HCT116 (cell line): ENCODE measurements at regions not wholly inside any gene's neighbourhood (a gene's known extent, or its start where the extent isn't known, plus 50 kb on each side); places are given as distances from the start of the nearest gene placed in this dataset.

Experiments used
- ATAC-seq: fragments of 200-7000 bp; cut with Tn5 transposase; 2 replicates; pipeline ENCODE4 v1.9.1; 2020; ENCODE audit warnings: mild to moderate bottlenecking, moderate library complexity
- BruUV-seq: library from RNA; stranded (reverse); fragments of 400-500 nt; replicated peaks from 2 replicates; lab custom pipeline; 2021; lab: Mats Ljungman, UMichigan
- CTCF ChIA-PET: fragments of 300-600 bp; sonication (Branson Sonifier 250); formaldehyde crosslinking; loops from one replicate; lab custom pipeline; 2021; ENCODE audit warnings: antibody characterized with exemption; lab: Charles Lee
- POLR2A ChIA-PET: fragments of 300-600, 350-600 bp; sonication (Branson Sonifier 250); formaldehyde crosslinking; loops from one replicate; lab custom pipeline; 2021; ENCODE audit warnings: antibody characterized with exemption; lab: Charles Lee
- RAD21 ChIA-PET, 2 experiments: fragments of 300-600 bp; sonication (Branson Sonifier 250); formaldehyde crosslinking; loops; one replicate each; lab custom pipeline; 2023; ENCODE audit warnings: low total read pairs in 2 of 2; ENCODE audit not compliant: uncharacterized antibody in 2 of 2, unreplicated experiment in 2 of 2, low non-redundant PET in 1 of 2; lab: Charles Lee
- DNase-seq: peaks from one replicate; pipeline ENCODE4 v3.0.0-alpha.2; 2010; ENCODE audit warnings: low read depth, low spot score
- H2AFZ ChIP-seq: fragments of 200-600 bp; shearing (Covaris generic), sonication (generic); 2 replicates; pipeline ENCODE4 v1.6.1; 2017; ENCODE audit warnings: low read depth, mixed run types, mixed read lengths, antibody characterized with exemption, low read length; ENCODE audit not compliant: poor library complexity, severe bottlenecking
- H3K27ac ChIP-seq: 2 replicates; pipeline ENCODE4 v1.5.1; 2012; ENCODE audit warnings: low read depth, low read length
- H3K27me3 ChIP-seq: fragments of 200-600 bp; sonication (generic); 2 replicates; pipeline ENCODE4 v1.6.1; 2016; ENCODE audit warnings: mixed run types, low read length, mixed read lengths; ENCODE audit not compliant: insufficient read depth
- H3K36me3 ChIP-seq, 2 experiments: fragments of 200-500 bp in 1 of 2; fragments of 200-600 bp in 1 of 2; sonication (Bioruptor generic) in 1 of 2; sonication (generic) in 1 of 2; 2 replicates each; pipeline versions ENCODE4 v1.5.1 to v1.6.1; 2014 to 2016; ENCODE audit warnings: low read length in 2 of 2, inconsistent platforms in 1 of 2, mixed read lengths in 1 of 2, mixed run types in 1 of 2; ENCODE audit not compliant: insufficient read depth in 2 of 2, control insufficient read depth in 1 of 2
- H3K4me1 ChIP-seq, 2 experiments: fragments of 200-600 bp in 1 of 2; sonication (generic) in 1 of 2; 2 replicates each; pipeline versions ENCODE4 v1.5.1 to v1.6.1; 2012 to 2017; ENCODE audit warnings: low read length in 2 of 2, inconsistent platforms in 1 of 2, mild to moderate bottlenecking in 1 of 2, mixed read lengths in 1 of 2, mixed run types in 1 of 2, moderate library complexity in 1 of 2; ENCODE audit not compliant: insufficient read depth in 2 of 2, control insufficient read depth in 1 of 2
- H3K4me2 ChIP-seq: fragments of 200-600 bp; sonication (generic); 2 replicates; pipeline ENCODE4 v1.6.1; 2017; ENCODE audit warnings: mixed run types, low read length, mixed read lengths
- H3K4me3 ChIP-seq, 2 experiments: fragments of 200-600 bp in 1 of 2; sonication (generic) in 1 of 2; replicated peaks in 1 of 2; 2 replicates each; pipeline ENCODE4 v1.5.1; 2011 to 2016; ENCODE audit warnings: low read length in 2 of 2, control low read depth in 1 of 2, low read depth in 1 of 2, mild to moderate bottlenecking in 1 of 2, mixed read lengths in 1 of 2, mixed run types in 1 of 2
- H3K79me2 ChIP-seq: fragments of 200-600 bp; sonication (generic); 2 replicates; pipeline ENCODE4 v1.6.1; 2017; ENCODE audit warnings: mild to moderate bottlenecking, mixed run types, low read length, moderate library complexity, mixed read lengths; ENCODE audit not compliant: insufficient read depth
- H3K9ac ChIP-seq: fragments of 200-600 bp; sonication (generic); 2 replicates; pipeline ENCODE4 v1.6.1; 2016; ENCODE audit warnings: low read length, mixed read lengths
- H3K9me2 ChIP-seq: fragments of 200-600 bp; sonication (generic), shearing (Covaris generic); 2 replicates; pipeline ENCODE4 v1.6.1; 2017; ENCODE audit warnings: mixed run types, mild to moderate bottlenecking, moderate library complexity; ENCODE audit not compliant: insufficient read depth
- H3K9me3 ChIP-seq, 2 experiments: fragments of 200-500 bp in 1 of 2; fragments of 200-600 bp in 1 of 2; sonication (Bioruptor generic) in 1 of 2; sonication (generic) in 1 of 2; 2 replicates each; pipeline ENCODE4 v1.6.1; 2014 to 2017; ENCODE audit warnings: low read length in 2 of 2, mixed read lengths in 2 of 2, inconsistent platforms in 1 of 2, low read depth in 1 of 2, mild to moderate bottlenecking in 1 of 2, mixed run types in 1 of 2, moderate library complexity in 1 of 2; ENCODE audit not compliant: control insufficient read depth in 1 of 2, insufficient read depth in 1 of 2
- H4K20me1 ChIP-seq: fragments of 200-600 bp; sonication (generic), shearing (Covaris generic); 2 replicates; pipeline ENCODE4 v1.6.1; 2017; ENCODE audit warnings: mixed run types, mild to moderate bottlenecking, moderate library complexity; ENCODE audit not compliant: insufficient read depth
- ATF3 ChIP-seq: IDR thresholded peaks from 2 replicates; pipeline ENCODE4 v1.6.1; 2012
- CBX3 ChIP-seq: IDR thresholded peaks from 2 replicates; pipeline ENCODE4 v1.6.1; 2012; ENCODE audit warnings: low read depth
- CEBPB ChIP-seq: IDR thresholded peaks from 2 replicates; pipeline ENCODE4 v1.6.1; 2012; ENCODE audit warnings: low read depth
- CTCF ChIP-seq, 3 experiments: fragments of 200-600 bp in 1 of 3; sonication (generic) in 1 of 3; IDR thresholded peaks in 2 of 3; conservative IDR thresholded peaks in 1 of 3; 2 replicates each; pipeline ENCODE4 v1.5.1; 2012 to 2017; ENCODE audit warnings: low read depth in 2 of 3, low read length in 2 of 3, antibody characterized with exemption in 1 of 3, borderline replicate concordance in 1 of 3, control low read depth in 1 of 3, mild to moderate bottlenecking in 1 of 3, mixed read lengths in 1 of 3, mixed run types in 1 of 3, moderate library complexity in 1 of 3; ENCODE audit not compliant: insufficient read depth in 1 of 3
- EGR1 ChIP-seq: IDR thresholded peaks from 2 replicates; pipeline ENCODE4 v1.6.1; 2012; ENCODE audit warnings: low read depth
- ELF1 ChIP-seq: IDR thresholded peaks from 2 replicates; pipeline ENCODE4 v1.6.1; 2012; ENCODE audit warnings: low read depth, borderline replicate concordance
- EZH2 ChIP-seq: fragments of 200-600 bp; sonication (generic); IDR thresholded peaks from 2 replicates; pipeline ENCODE4 v1.6.1; 2017; ENCODE audit warnings: antibody characterized with exemption, mixed run types
- FOSL1 ChIP-seq: IDR thresholded peaks from 2 replicates; pipeline ENCODE4 v1.6.1; 2012; ENCODE audit warnings: low read depth
- JUND ChIP-seq: IDR thresholded peaks from 2 replicates; pipeline ENCODE4 v1.6.1; 2012
- MAX ChIP-seq: IDR thresholded peaks from 2 replicates; pipeline ENCODE4 v1.6.1; 2012
- POLR2AphosphoS5 ChIP-seq: IDR thresholded peaks from 2 replicates; pipeline ENCODE4 v1.6.1; 2011; ENCODE audit warnings: mild to moderate bottlenecking, low read depth, low read length, moderate library complexity
- RAD21 ChIP-seq: IDR thresholded peaks from 2 replicates; pipeline ENCODE4 v1.6.1; 2012; ENCODE audit warnings: low read depth, mild to moderate bottlenecking
- SIN3A ChIP-seq: IDR thresholded peaks from 2 replicates; pipeline ENCODE4 v1.6.1; 2012; ENCODE audit warnings: low read depth
- SP1 ChIP-seq: IDR thresholded peaks from 2 replicates; pipeline ENCODE4 v1.6.1; 2012; ENCODE audit warnings: low read depth
- SRF ChIP-seq: IDR thresholded peaks from 2 replicates; pipeline ENCODE4 v1.6.1; 2012; ENCODE audit warnings: low read depth
- TCF7L2 ChIP-seq: IDR thresholded peaks from 2 replicates; pipeline ENCODE4 v1.7.0; 2011; ENCODE audit warnings: borderline replicate concordance, inconsistent platforms; ENCODE audit not compliant: insufficient read depth, insufficient read length; ENCODE audit errors: extremely low read depth
- YY1 ChIP-seq: IDR thresholded peaks from 2 replicates; pipeline ENCODE4 v1.6.1; 2011; ENCODE audit warnings: low read length, low read depth, moderate library complexity, mild to moderate bottlenecking; ENCODE audit not compliant: insufficient replicate concordance; ENCODE audit errors: extremely low read depth
- ZBTB33 ChIP-seq: IDR thresholded peaks from 2 replicates; pipeline ENCODE4 v1.6.1; 2011; ENCODE audit warnings: mild to moderate bottlenecking, low read length, moderate library complexity; ENCODE audit not compliant: insufficient replicate concordance; ENCODE audit errors: extremely low read depth
- ZNF274 ChIP-seq: fragments of 200-500 bp; sonication (Bioruptor generic); IDR thresholded peaks from 2 replicates; pipeline ENCODE4 v1.6.1; 2014; ENCODE audit warnings: mild to moderate bottlenecking, low read depth, low read length, inconsistent platforms
- intact Hi-C: fragments of 100-400 bp; cut with micrococcal nuclease; formaldehyde crosslinking; loops from 2 replicates; pipeline ENCODE4 v1.10.0; 2022

GRCh38 chr7:22890773-22891172 is 68.1 kb upstream of the TOMM7 start:
- no peaks in the 10 kb centered on the region for H3K9me3 ChIP-seq
- no peak overlapping the region for H3K9ac ChIP-seq
- ChIA-PET CTCF (no interaction called here), RAD21 (no interaction called here), POLR2A (no interaction called here)
- H2AFZ ChIP-seq: no peak overlapping the region
- no peaks in the 10 kb centered on the region for H3K27me3 ChIP-seq
- H4K20me1 ChIP-seq: no peaks in the 10 kb centered on the region
- H3K27ac ChIP-seq: no peak overlapping the region
- no peaks in the 10 kb centered on the region for H3K36me3 ChIP-seq
- no peak for DNase-seq
- BruUV-seq: no TSS peak
- no peaks in the 10 kb centered on the region for H3K4me1 ChIP-seq
- no peak overlapping the region for H3K4me3 ChIP-seq
- ATAC-seq: no peak
- TF ChIP-seq SP1: no peak
- no peak for TF ChIP-seq ZNF274
- TF ChIP-seq MAX: no peak
- no peak for TF ChIP-seq EGR1
- no peak for TF ChIP-seq FOSL1
- no peak for TF ChIP-seq TCF7L2
- no peak for TF ChIP-seq JUND
- no peak for TF ChIP-seq CEBPB
- TF ChIP-seq POLR2AphosphoS5: no peak
- TF ChIP-seq ELF1: no peak
- no peak for TF ChIP-seq RAD21
- no peak for TF ChIP-seq ATF3
- TF ChIP-seq CBX3: no peak
- no peak for TF ChIP-seq CTCF (IDR thresholded peaks at IDR 0.05 in 2 of 3, conservative IDR thresholded peaks at IDR 0.05 in 1 of 3; ENCODE audit: borderline replicate concordance in 1 of 3, insufficient read depth in 1 of 3, low read depth in 2 of 3, low read length in 2 of 3)
- no peak for TF ChIP-seq SRF
- no peak for TF ChIP-seq SIN3A
- no peak for TF ChIP-seq EZH2
- TF ChIP-seq ZBTB33: no peak
- no peak for TF ChIP-seq YY1
- H3K9me2 ChIP-seq: no peaks in the 10 kb centered on the region
- intact Hi-C loops: no loop called here
- H3K79me2 ChIP-seq: no peaks in the 10 kb centered on the region
- no peak overlapping the region for H3K4me2 ChIP-seq
